ENCODE measurements at regions not wholly inside any gene's neighbourhood (a gene's known extent, or its start where the extent isn't known, plus 50 kb on each side); places are given as distances from the start of the nearest gene placed in this dataset.

DNA sequence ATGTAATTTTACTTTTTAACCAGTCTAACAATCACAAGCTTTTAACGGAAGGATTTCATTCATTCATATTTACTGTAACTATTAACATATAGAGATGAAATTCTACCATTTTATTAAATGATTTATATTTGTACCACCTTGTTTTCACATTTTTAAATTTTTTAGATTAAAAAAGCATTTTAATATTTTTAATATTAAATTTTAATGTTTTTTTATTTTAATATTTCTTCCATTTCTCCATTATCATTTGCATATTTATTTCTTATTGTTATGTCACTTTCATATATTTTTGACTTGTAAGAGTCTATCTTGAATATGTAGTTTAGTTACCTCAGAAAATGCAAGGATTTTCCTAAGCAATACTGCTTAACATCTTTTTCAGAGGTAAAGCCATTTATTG, 1034.0 kb upstream of the PTPRD start:
- TF ChIP-seq, protein P1, sequence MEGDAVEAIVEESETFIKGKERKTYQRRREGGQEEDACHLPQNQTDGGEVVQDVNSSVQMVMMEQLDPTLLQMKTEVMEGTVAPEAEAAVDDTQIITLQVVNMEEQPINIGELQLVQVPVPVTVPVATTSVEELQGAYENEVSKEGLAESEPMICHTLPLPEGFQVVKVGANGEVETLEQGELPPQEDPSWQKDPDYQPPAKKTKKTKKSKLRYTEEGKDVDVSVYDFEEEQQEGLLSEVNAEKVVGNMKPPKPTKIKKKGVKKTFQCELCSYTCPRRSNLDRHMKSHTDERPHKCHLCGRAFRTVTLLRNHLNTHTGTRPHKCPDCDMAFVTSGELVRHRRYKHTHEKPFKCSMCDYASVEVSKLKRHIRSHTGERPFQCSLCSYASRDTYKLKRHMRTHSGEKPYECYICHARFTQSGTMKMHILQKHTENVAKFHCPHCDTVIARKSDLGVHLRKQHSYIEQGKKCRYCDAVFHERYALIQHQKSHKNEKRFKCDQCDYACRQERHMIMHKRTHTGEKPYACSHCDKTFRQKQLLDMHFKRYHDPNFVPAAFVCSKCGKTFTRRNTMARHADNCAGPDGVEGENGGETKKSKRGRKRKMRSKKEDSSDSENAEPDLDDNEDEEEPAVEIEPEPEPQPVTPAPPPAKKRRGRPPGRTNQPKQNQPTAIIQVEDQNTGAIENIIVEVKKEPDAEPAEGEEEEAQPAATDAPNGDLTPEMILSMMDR (IDR thresholded peaks at IDR 0.05), result no peak
- TF ChIP-seq POLR2AphosphoS5 (IDR thresholded peaks at IDR 0.05; ENCODE audit: low read depth, low read length) (no peak), SIN3A (IDR thresholded peaks at IDR 0.05; ENCODE audit: borderline replicate concordance, insufficient read depth, low read depth, low read length) (no peak), TCF7L2 (IDR thresholded peaks at IDR 0.05; ENCODE audit: low read depth, low read length) (no peak)

All from Panc1 (cell line).